Sigmoid colon (tissue), 4 donors: ENCODE measurements at regions not wholly inside any gene's neighbourhood (a gene's known extent, or its start where the extent isn't known, plus 50 kb on each side); places are given as distances from the start of the nearest gene placed in this dataset.

Experiments used
- CTCF ChIP-seq, 4 experiments: fragments of 450-650 bp in 3 of 4; fragments of 200-600 bp in 1 of 4; IDR thresholded peaks; one replicate each; pipeline ENCODE4 v1.5.1; 2016 to 2019; ENCODE audit warnings: antibody characterized with exemption in 4 of 4, mild to moderate bottlenecking in 3 of 4, moderate library complexity in 2 of 4
- EP300 ChIP-seq, 4 donors: sonication (generic); formaldehyde crosslinking; IDR thresholded peaks; one replicate each; pipeline ENCODE4 v1.6.1; 2017; ENCODE audit warnings: antibody characterized with exemption in 4 of 4
- POLR2A ChIP-seq, 2 donors: fragments of 450-650 bp; IDR thresholded peaks; one replicate each; pipeline ENCODE4 v1.6.1; 2016; ENCODE audit warnings: antibody characterized with exemption in 2 of 2, mild to moderate bottlenecking in 2 of 2, moderate library complexity in 2 of 2
- POLR2AphosphoS5 ChIP-seq, 4 donors: sonication (generic); formaldehyde crosslinking; IDR thresholded peaks; one replicate each; pipeline ENCODE4 v1.6.1; 2017; ENCODE audit warnings: antibody characterized with exemption in 4 of 4

DNA sequence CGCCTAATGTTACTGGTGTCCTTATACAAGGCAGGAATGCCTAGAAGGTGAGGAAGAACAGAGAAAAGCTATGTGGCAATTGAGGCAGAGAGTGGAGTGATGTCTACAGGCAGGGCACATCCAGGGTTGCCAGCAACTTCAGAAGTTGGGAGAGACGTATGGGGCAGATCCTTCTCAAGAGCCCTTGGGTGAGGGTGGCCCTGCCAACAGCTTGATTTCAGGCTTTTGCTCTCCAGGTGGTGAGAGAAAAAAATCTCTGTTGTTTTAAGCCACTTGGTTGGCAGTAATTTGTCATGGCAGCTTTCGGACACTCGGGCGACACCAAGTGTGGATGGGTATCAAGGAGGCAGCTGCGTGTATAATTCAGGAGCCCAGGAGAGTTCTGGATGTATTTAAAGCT lies 217.4 kb upstream of the SMIM21 start:
- TF ChIP-seq CTCF (IDR thresholded peaks at IDR 0.05), result no peak
- no peak for TF ChIP-seq POLR2A (IDR thresholded peaks at IDR 0.05)
- TF ChIP-seq EP300 (IDR thresholded peaks at IDR 0.05), result no peak
- TF ChIP-seq POLR2AphosphoS5 (IDR thresholded peaks at IDR 0.05), result no peak
